Fibroblast of lung (primary cell): ENCODE measurements at regions not wholly inside any gene's neighbourhood (a gene's known extent, or its start where the extent isn't known, plus 50 kb on each side); places are given as distances from the start of the nearest gene placed in this dataset.

Experiments used
- DNase-seq, 2 donors: peaks; one replicate each; pipeline versions ENCODE4 v3.0.0 to v3.0.0-alpha.2; 2010; ENCODE audit warnings: low read depth in 2 of 2
- H2AFZ ChIP-seq: 2 replicates; pipeline ENCODE4 v1.5.1; 2012; ENCODE audit warnings: low read length, control low read depth, inconsistent platforms
- H3K27ac ChIP-seq: 2 replicates; pipeline ENCODE4 v1.5.1; 2011; ENCODE audit warnings: low read length, control low read depth; ENCODE audit not compliant: insufficient read depth
- H3K27me3 ChIP-seq: 2 replicates; pipeline ENCODE4 v1.5.1; 2011; ENCODE audit warnings: mild to moderate bottlenecking, low read length; ENCODE audit not compliant: control insufficient read depth, insufficient read depth
- H3K36me3 ChIP-seq: 2 replicates; pipeline ENCODE4 v1.5.1; 2011; ENCODE audit warnings: low read length; ENCODE audit not compliant: control insufficient read depth, insufficient read depth
- H3K4me1 ChIP-seq: 2 replicates; pipeline ENCODE4 v1.5.1; 2011; ENCODE audit warnings: low read length; ENCODE audit not compliant: control insufficient read depth, insufficient read depth; ENCODE audit errors: extremely low read depth
- H3K4me2 ChIP-seq: 2 replicates; pipeline ENCODE4 v1.5.1; 2011; ENCODE audit warnings: low read length, control low read depth; ENCODE audit not compliant: insufficient read depth; ENCODE audit errors: extremely low read depth
- H3K4me3 ChIP-seq, 4 experiments: fragments of 200-600 bp in 1 of 4; sonication (generic) in 1 of 4; replicated peaks in 1 of 4; 2 replicates each; pipeline ENCODE4 v1.5.1; 2011 to 2016; ENCODE audit warnings: low read length in 4 of 4, low read depth in 3 of 4, mild to moderate bottlenecking in 3 of 4, control low read depth in 2 of 4, inconsistent platforms in 1 of 4, mixed read lengths in 1 of 4; ENCODE audit not compliant: insufficient read depth in 1 of 4; ENCODE audit errors: control extremely low read depth in 1 of 4
- H3K79me2 ChIP-seq: 2 replicates; pipeline ENCODE4 v1.5.1; 2012; ENCODE audit warnings: mild to moderate bottlenecking, low read length, inconsistent platforms; ENCODE audit not compliant: control insufficient read depth, insufficient read depth
- H3K9ac ChIP-seq: 2 replicates; pipeline ENCODE4 v1.5.1; 2011; ENCODE audit warnings: mild to moderate bottlenecking, low read length, control low read depth; ENCODE audit not compliant: insufficient read depth
- H3K9me3 ChIP-seq: 2 replicates; pipeline ENCODE4 v1.5.1; 2012; ENCODE audit warnings: low read depth, low read length; ENCODE audit not compliant: control insufficient read depth, insufficient read depth
- H4K20me1 ChIP-seq: 2 replicates; pipeline ENCODE4 v1.5.1; 2011; ENCODE audit warnings: low read length; ENCODE audit not compliant: control insufficient read depth, insufficient read depth; ENCODE audit errors: extremely low read depth
- EZH2 ChIP-seq: IDR thresholded peaks from 2 replicates; pipeline ENCODE4 v1.5.1; 2012; ENCODE audit warnings: low read length, control low read depth, mild to moderate bottlenecking; ENCODE audit errors: missing control alignments
- TF ChIP-seq, protein P1 (sequence below), 2 donors: IDR thresholded peaks in 1 of 2; conservative IDR thresholded peaks in 1 of 2; 1 replicate in 1 of 2; 2 replicates in 1 of 2; pipeline ENCODE4 v1.5.1; 2011 to 2012; ENCODE audit warnings: low read length in 2 of 2, control low read depth in 1 of 2, inconsistent platforms in 1 of 2, low read depth in 1 of 2, mild to moderate bottlenecking in 1 of 2

GRCh38 chr13:51007216-51007615, 97.6 kb downstream of the RNASEH2B start:
- Histone ChIP-seq H3K79me2 (no peaks in the 10 kb centered on the region), H3K9ac (no peak overlapping the region), H3K4me3 (no peak overlapping the region), H4K20me1 (no peaks in the 10 kb centered on the region), H3K27ac (no peak overlapping the region), H3K36me3 (no peaks in the 10 kb centered on the region), H3K27me3 (peaks cover 6% of the 10 kb centered on the region), H3K4me1 (no peaks in the 10 kb centered on the region), H2AFZ (no peak overlapping the region), H3K9me3 (no peaks in the 10 kb centered on the region), H3K4me2 (no peak overlapping the region)
- no peak for DNase-seq
- TF ChIP-seq, protein P1, sequence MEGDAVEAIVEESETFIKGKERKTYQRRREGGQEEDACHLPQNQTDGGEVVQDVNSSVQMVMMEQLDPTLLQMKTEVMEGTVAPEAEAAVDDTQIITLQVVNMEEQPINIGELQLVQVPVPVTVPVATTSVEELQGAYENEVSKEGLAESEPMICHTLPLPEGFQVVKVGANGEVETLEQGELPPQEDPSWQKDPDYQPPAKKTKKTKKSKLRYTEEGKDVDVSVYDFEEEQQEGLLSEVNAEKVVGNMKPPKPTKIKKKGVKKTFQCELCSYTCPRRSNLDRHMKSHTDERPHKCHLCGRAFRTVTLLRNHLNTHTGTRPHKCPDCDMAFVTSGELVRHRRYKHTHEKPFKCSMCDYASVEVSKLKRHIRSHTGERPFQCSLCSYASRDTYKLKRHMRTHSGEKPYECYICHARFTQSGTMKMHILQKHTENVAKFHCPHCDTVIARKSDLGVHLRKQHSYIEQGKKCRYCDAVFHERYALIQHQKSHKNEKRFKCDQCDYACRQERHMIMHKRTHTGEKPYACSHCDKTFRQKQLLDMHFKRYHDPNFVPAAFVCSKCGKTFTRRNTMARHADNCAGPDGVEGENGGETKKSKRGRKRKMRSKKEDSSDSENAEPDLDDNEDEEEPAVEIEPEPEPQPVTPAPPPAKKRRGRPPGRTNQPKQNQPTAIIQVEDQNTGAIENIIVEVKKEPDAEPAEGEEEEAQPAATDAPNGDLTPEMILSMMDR (conservative IDR thresholded peaks at IDR 0.05 in 1 of 2, IDR thresholded peaks at IDR 0.05 in 1 of 2; ENCODE audit: low read depth in 1 of 2, low read length in 2 of 2) = no peak
- TF ChIP-seq EZH2 = no peak

DNA sequence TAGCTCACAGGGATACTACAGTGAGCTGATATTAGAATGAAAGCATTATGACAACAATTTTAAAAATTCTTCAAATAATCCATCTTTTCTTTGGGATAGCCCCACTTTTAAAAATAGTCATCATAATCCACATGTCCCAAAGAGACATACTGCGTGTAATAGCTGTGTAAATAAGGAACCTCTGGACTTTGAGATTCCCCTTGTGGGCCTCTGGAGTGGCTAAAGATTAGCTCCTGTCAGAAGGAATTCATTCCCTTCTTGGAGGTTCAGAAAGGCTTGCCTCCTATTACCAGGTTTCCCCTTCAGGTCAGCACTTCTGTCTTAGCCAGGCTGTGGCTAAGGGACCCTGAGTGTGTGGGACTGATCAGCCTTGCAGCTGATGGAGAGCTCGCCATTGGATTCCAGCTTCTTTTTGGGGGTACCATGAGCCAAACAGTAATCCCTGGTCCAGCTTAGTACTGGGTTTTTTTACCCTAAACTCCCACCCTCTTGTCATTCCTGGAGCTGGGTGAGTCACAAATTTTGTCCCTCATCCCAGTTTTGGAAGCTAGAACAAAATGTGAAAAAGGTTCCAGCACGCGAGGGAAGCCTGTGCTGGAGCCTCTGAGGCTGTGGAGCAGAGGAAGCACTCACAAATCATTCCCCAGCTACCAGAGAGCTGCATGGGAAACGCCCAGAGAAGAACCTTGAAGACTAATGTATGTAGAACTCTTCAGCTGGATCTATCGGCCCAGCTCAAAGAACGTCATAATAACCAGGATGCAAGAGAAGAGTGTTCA, 96.7 kb downstream of the RNASEH2B start:
- Histone ChIP-seq H3K27ac (no peak overlapping the region), H3K36me3 (no peaks in the 10 kb centered on the region), H3K4me3 (no peak overlapping the region), H4K20me1 (no peaks in the 10 kb centered on the region), H3K4me2 (no peak overlapping the region), H3K27me3 (peaks cover 6% of the 10 kb centered on the region), H3K4me1 (no peaks in the 10 kb centered on the region), H3K9ac (no peak overlapping the region), H3K79me2 (no peaks in the 10 kb centered on the region), H2AFZ (no peak overlapping the region), H3K9me3 (no peaks in the 10 kb centered on the region)
- peak in 1 of 2 donors; percentile 18 for DNase-seq
- TF ChIP-seq, protein P1 (conservative IDR thresholded peaks at IDR 0.05 in 1 of 2, IDR thresholded peaks at IDR 0.05 in 1 of 2; ENCODE audit: low read depth in 1 of 2, low read length in 2 of 2) = no peak
- no peak for TF ChIP-seq EZH2
